CD4-positive, alpha-beta T cell (primary cell): ENCODE measurements at regions not wholly inside any gene's neighbourhood (a gene's known extent, or its start where the extent isn't known, plus 50 kb on each side); places are given as distances from the start of the nearest gene placed in this dataset.

Experiments
- ATAC-seq: fragments of 200-7000 bp; cut with Tn5 transposase; one replicate; pipeline ENCODE4 v1.10.0; 2022; ENCODE audit warnings: mild to moderate bottlenecking; ENCODE audit not compliant: poor library complexity
- CTCF ChIA-PET: fragments of 350-600 bp; sonication (Branson Sonifier 250); formaldehyde crosslinking; loops from one replicate; lab custom pipeline; 2021; ENCODE audit warnings: antibody characterized with exemption, inconsistent platforms; lab: Charles Lee
- POLR2A ChIA-PET: fragments of 350-600 bp; sonication (Branson Sonifier 250); formaldehyde crosslinking; loops from one replicate; lab custom pipeline; 2021; ENCODE audit warnings: antibody characterized with exemption, inconsistent platforms; lab: Charles Lee
- DNase-seq, 14 experiments: peaks; one replicate each; pipeline ENCODE4 v3.0.0-alpha.2; 2013 to 2020; ENCODE audit warnings: mixed read lengths in 2 of 14
- H3K27ac ChIP-seq, 2 donors: one replicate each; pipeline versions ENCODE4 v1.5.1 to v1.7.0; 2013; ENCODE audit warnings: low read length in 2 of 2, low read depth in 1 of 2, mild to moderate bottlenecking in 1 of 2
- H3K27me3 ChIP-seq, 2 experiments: 1 replicate in 1 of 2; 2 replicates in 1 of 2; pipeline versions ENCODE4 v1.6.1 to v1.7.0; 2013; ENCODE audit warnings: low read length in 2 of 2, control low read depth in 1 of 2, mild to moderate bottlenecking in 1 of 2, moderate library complexity in 1 of 2; ENCODE audit not compliant: insufficient read depth in 2 of 2, control insufficient read depth in 1 of 2
- H3K36me3 ChIP-seq: one replicate; pipeline ENCODE4 v1.6.1; 2013; ENCODE audit warnings: low read length, control low read depth; ENCODE audit not compliant: insufficient read depth
- H3K4me1 ChIP-seq: one replicate; pipeline ENCODE4 v1.6.1; 2013; ENCODE audit warnings: low read length, control low read depth; ENCODE audit not compliant: insufficient read depth
- H3K4me3 ChIP-seq: one replicate; pipeline ENCODE4 v1.5.1; 2013; ENCODE audit warnings: mild to moderate bottlenecking, low read length, moderate library complexity
- H3K9me3 ChIP-seq, 2 experiments: 1 replicate in 1 of 2; 2 replicates in 1 of 2; pipeline versions ENCODE4 v1.6.1 to v1.7.0; 2013; ENCODE audit warnings: low read length in 2 of 2, mild to moderate bottlenecking in 2 of 2, control low read depth in 1 of 2, moderate library complexity in 1 of 2; ENCODE audit not compliant: control insufficient read depth in 1 of 2, insufficient read depth in 1 of 2
- H3K27ac Mint-ChIP-seq: one replicate; pipeline ENCODE4 v1.8.0; 2020; ENCODE audit warnings: mixed read lengths
- H3K27me3 Mint-ChIP-seq: one replicate; pipeline ENCODE4 v1.8.0; 2021; ENCODE audit warnings: mixed read lengths
- H3K36me3 Mint-ChIP-seq: one replicate; pipeline ENCODE4 v1.8.0; 2021; ENCODE audit warnings: low read depth, mixed read lengths
- H3K4me1 Mint-ChIP-seq: one replicate; pipeline ENCODE4 v1.8.0; 2021; ENCODE audit warnings: low read depth, mixed read lengths
- H3K4me3 Mint-ChIP-seq: one replicate; pipeline ENCODE4 v1.8.0; 2020; ENCODE audit warnings: mild to moderate bottlenecking, mixed read lengths
- H3K9me3 Mint-ChIP-seq: one replicate; pipeline ENCODE4 v1.8.0; 2020; ENCODE audit warnings: mixed read lengths
- CTCF ChIP-seq: fragments of 200-600 bp; IDR thresholded peaks from one replicate; pipeline ENCODE4 v1.8.0; 2022; ENCODE audit warnings: antibody characterized with exemption, mild to moderate bottlenecking
- intact Hi-C, 2 experiments: fragments of 100-400 bp; cut with DNase I in 1 of 2; cut with micrococcal nuclease in 1 of 2; formaldehyde crosslinking; loops; one replicate each; pipeline versions ENCODE4 v1.15.1 to v1.9.0; 2023 to 2025; cut with DNase I, micrococcal nuclease

- DNase-seq, result no peak
- CTCF ChIA-PET, result no interaction called here
- Histone ChIP-seq H3K4me1 (no peaks in the 10 kb centered on the region), H3K27ac (no peak overlapping the region), H3K36me3 (no peaks in the 10 kb centered on the region), H3K27me3 (no peaks in the 10 kb centered on the region), H3K4me3 (no peak overlapping the region), H3K9me3 (no peaks in the 10 kb centered on the region)
- TF ChIP-seq CTCF, result no peak
- ATAC-seq, result no peak
- Mint-ChIP-seq H3K4me3 (no peak overlapping the region), H3K27ac (no peak overlapping the region), H3K9me3 (peaks cover 2% of the 10 kb centered on the region), H3K36me3 (no peaks in the 10 kb centered on the region), H3K4me1 (no peaks in the 10 kb centered on the region), H3K27me3 (no peaks in the 10 kb centered on the region)
- intact Hi-C loops, result no loop called here
- POLR2A ChIA-PET, result no interaction called here
Measured at GRCh38 chr13:105920370-105920769, 615.1 kb downstream of the EFNB2 start.

- Histone ChIP-seq H3K27me3 (no peaks in the 10 kb centered on the region), H3K4me3 (no peak overlapping the region), H3K27ac (no peak overlapping the region), H3K36me3 (no peaks in the 10 kb centered on the region), H3K4me1 (no peaks in the 10 kb centered on the region), H3K9me3 (no peaks in the 10 kb centered on the region)
- ChIA-PET POLR2A (no interaction called here), CTCF (no interaction called here)
- peaks cover 2% of the 10 kb centered on the region for H3K9me3 Mint-ChIP-seq
- H3K4me3 Mint-ChIP-seq, result no peak overlapping the region
- ATAC-seq, result no peak
- no peak for DNase-seq
- no peaks in the 10 kb centered on the region for H3K36me3 Mint-ChIP-seq
- TF ChIP-seq CTCF, result no peak
- no peaks in the 10 kb centered on the region for H3K27me3 Mint-ChIP-seq
- intact Hi-C loops, result no loop called here
- no peak overlapping the region for H3K27ac Mint-ChIP-seq
- no peaks in the 10 kb centered on the region for H3K4me1 Mint-ChIP-seq
Measured at GRCh38 chr13:105918842-105919741, 616.4 kb downstream of the EFNB2 start.

- H3K27ac Mint-ChIP-seq, result no peak overlapping the region
- peaks cover 5% of the 10 kb centered on the region for H3K4me1 Mint-ChIP-seq
- Histone ChIP-seq H3K9me3 (no peaks in the 10 kb centered on the region), H3K4me3 (no peak overlapping the region), H3K27ac (no peak overlapping the region), H3K4me1 (no peaks in the 10 kb centered on the region), H3K27me3 (no peaks in the 10 kb centered on the region), H3K36me3 (no peaks in the 10 kb centered on the region)
- POLR2A ChIA-PET, result no interaction called here
- ATAC-seq (no peak), DNase-seq (no peak)
- intact Hi-C loops, result no loop called here
- H3K9me3 Mint-ChIP-seq, result peaks cover 2% of the 10 kb centered on the region
- CTCF ChIA-PET, result no interaction called here
- H3K36me3 Mint-ChIP-seq, result no peaks in the 10 kb centered on the region
- TF ChIP-seq CTCF, result no peak
- no peak overlapping the region for H3K4me3 Mint-ChIP-seq
- peaks cover 5% of the 10 kb centered on the region for H3K27me3 Mint-ChIP-seq
Measured at GRCh38 chr13:105915146-105915850, 620.2 kb downstream of the EFNB2 start.
